C4-2B (cell line): ENCODE measurements at regions not wholly inside any gene's neighbourhood (a gene's known extent, or its start where the extent isn't known, plus 50 kb on each side); places are given as distances from the start of the nearest gene placed in this dataset.

Source experiments
- CTCF ChIP-seq: fragments of 450-650 bp; conservative IDR thresholded peaks from 2 replicates; pipeline ENCODE4 v1.5.1; 2017; ENCODE audit warnings: mild to moderate bottlenecking
- ZFX ChIP-seq: fragments of 450-650 bp; IDR thresholded peaks from 2 replicates; pipeline ENCODE4 v1.6.1; 2017

- peak; percentile 26 for TF ChIP-seq CTCF
- TF ChIP-seq ZFX, result no peak
These were observed 753.1 kb downstream of the TBC1D22A start for GRCh38 chr22:47515384-47516125.
